GM23338 (cell line): ENCODE measurements at regions not wholly inside any gene's neighbourhood (a gene's known extent, or its start where the extent isn't known, plus 50 kb on each side); places are given as distances from the start of the nearest gene placed in this dataset.

ENCODE experiments used
- ATAC-seq: fragments of 200-7000 bp; cut with Tn5 transposase; 3 replicates; pipeline ENCODE4 v1.9.1; 2020
- DNase-seq: peaks from one replicate; pipeline ENCODE4 v3.0.0-alpha.2; 2015; ENCODE audit warnings: low spot score
- H2AFZ ChIP-seq: fragments of 200-600 bp; sonication (generic); 2 replicates; pipeline ENCODE4 v1.8.0; 2016; ENCODE audit warnings: antibody characterized with exemption, mild to moderate bottlenecking, moderate library complexity
- H3F3A ChIP-seq: fragments of 200-600 bp; sonication (generic); replicated peaks from 2 replicates; pipeline ENCODE4 v1.8.0; 2017; ENCODE audit warnings: antibody characterized with exemption, mixed run types, low read depth
- H3K27ac ChIP-seq: fragments of 200-600 bp; sonication (generic); 2 replicates; pipeline ENCODE4 v1.6.1; 2016; ENCODE audit warnings: low read depth
- H3K27me3 ChIP-seq: fragments of 200-600 bp; sonication (generic); 2 replicates; pipeline ENCODE4 v1.8.0; 2016; ENCODE audit warnings: mild to moderate bottlenecking, mixed run types, moderate library complexity; ENCODE audit not compliant: insufficient read depth
- H3K36me3 ChIP-seq: fragments of 200-600 bp; sonication (generic); 2 replicates; pipeline ENCODE4 v1.8.0; 2016; ENCODE audit warnings: mild to moderate bottlenecking; ENCODE audit not compliant: insufficient read depth
- H3K4me1 ChIP-seq: fragments of 200-600 bp; sonication (generic); 2 replicates; pipeline ENCODE4 v1.8.0; 2016; ENCODE audit warnings: mild to moderate bottlenecking, moderate library complexity; ENCODE audit not compliant: insufficient read depth
- H3K4me2 ChIP-seq: fragments of 200-600 bp; sonication (generic); 2 replicates; pipeline ENCODE4 v1.7.1; 2017; ENCODE audit warnings: mixed run types
- H3K4me3 ChIP-seq: fragments of 200-600 bp; sonication (generic); 2 replicates; pipeline ENCODE4 v1.6.1; 2016; ENCODE audit warnings: mixed run types
- H3K79me2 ChIP-seq: fragments of 200-600 bp; sonication (generic); replicated peaks from 2 replicates; pipeline ENCODE4 v1.8.0; 2017; ENCODE audit warnings: mild to moderate bottlenecking; ENCODE audit not compliant: insufficient read depth
- H3K9me2 ChIP-seq: fragments of 200-600 bp; sonication (generic); 2 replicates; pipeline ENCODE4 v1.8.0; 2017; ENCODE audit not compliant: insufficient read depth
- H4K20me1 ChIP-seq: fragments of 200-600 bp; sonication (generic); replicated peaks from 2 replicates; pipeline ENCODE4 v1.8.0; 2017; ENCODE audit warnings: mild to moderate bottlenecking; ENCODE audit not compliant: insufficient read depth
- H3K27ac Mint-ChIP-seq: 2 replicates; pipeline ENCODE4 v1.8.0; 2020; ENCODE audit warnings: inconsistent platforms, mild to moderate bottlenecking, moderate library complexity, mixed read lengths
- H3K27me3 Mint-ChIP-seq: 3 replicates; pipeline ENCODE4 v1.8.0; 2022; ENCODE audit warnings: low read depth, mild to moderate bottlenecking, moderate library complexity, mixed read lengths, inconsistent platforms; ENCODE audit not compliant: insufficient read depth, poor library complexity
- H3K36me3 Mint-ChIP-seq: 3 replicates; pipeline ENCODE4 v1.8.0; 2021; ENCODE audit warnings: low read depth, mild to moderate bottlenecking, inconsistent platforms, moderate library complexity, mixed read lengths
- H3K4me1 Mint-ChIP-seq: 3 replicates; pipeline ENCODE4 v1.8.0; 2020; ENCODE audit warnings: mild to moderate bottlenecking, inconsistent platforms, mixed read lengths
- H3K4me3 Mint-ChIP-seq: 3 replicates; pipeline ENCODE4 v1.8.0; 2021; ENCODE audit warnings: moderate library complexity, mild to moderate bottlenecking, inconsistent platforms, mixed read lengths
- H3K9me3 Mint-ChIP-seq: 3 replicates; pipeline ENCODE4 v1.8.0; 2020; ENCODE audit warnings: moderate library complexity, mild to moderate bottlenecking, inconsistent platforms, mixed read lengths
- EZH2phosphoT487 ChIP-seq: fragments of 200-600 bp; sonication (generic); IDR thresholded peaks from one replicate; pipeline ENCODE4 v1.8.1; 2018; ENCODE audit warnings: antibody characterized with exemption; ENCODE audit not compliant: unreplicated experiment
- JUNB ChIP-seq: IDR thresholded peaks from one replicate; pipeline ENCODE4 v1.6.1; 2016; ENCODE audit warnings: antibody characterized with exemption; ENCODE audit not compliant: unreplicated experiment
- NANOG ChIP-seq: IDR thresholded peaks from 2 replicates; pipeline ENCODE4 v1.6.1; 2016; ENCODE audit warnings: antibody characterized with exemption, borderline replicate concordance
- POLR2AphosphoS5 ChIP-seq: IDR thresholded peaks from 2 replicates; pipeline ENCODE4 v1.6.1; 2016; ENCODE audit warnings: antibody characterized with exemption, low read depth
- STAT1 ChIP-seq: IDR thresholded peaks from one replicate; pipeline ENCODE4 v1.6.1; 2016; ENCODE audit warnings: antibody characterized with exemption; ENCODE audit not compliant: unreplicated experiment
- ZNF331 ChIP-seq: fragments of 250-450 bp; sonication (Bioruptor Pico); IDR thresholded peaks from 2 replicates; pipeline ENCODE4 v1.5.0; 2020; ENCODE audit warnings: low read depth, mild to moderate bottlenecking, moderate library complexity
- TF ChIP-seq, protein P1 (sequence below), 2 experiments: fragments of 200-600 bp in 1 of 2; sonication (generic) in 1 of 2; conservative IDR thresholded peaks; 2 replicates each; pipeline versions ENCODE4 v1.5.1 to v1.6.1; 2016 to 2017; ENCODE audit warnings: antibody characterized with exemption in 2 of 2, low read depth in 2 of 2, mild to moderate bottlenecking in 2 of 2, moderate library complexity in 1 of 2
- TF ChIP-seq, protein P2 (sequence below): IDR thresholded peaks from 2 replicates; pipeline ENCODE4 v1.6.1; 2016; ENCODE audit warnings: antibody characterized with exemption
- TF ChIP-seq, protein P3 (sequence below): IDR thresholded peaks from one replicate; pipeline ENCODE4 v1.6.1; 2018; ENCODE audit warnings: antibody characterized with exemption; ENCODE audit not compliant: unreplicated experiment
- TF ChIP-seq, protein P4 (sequence below): fragments of 250-450 bp; sonication (Bioruptor Pico); IDR thresholded peaks from 2 replicates; pipeline ENCODE4 v1.5.0; 2020; ENCODE audit warnings: mild to moderate bottlenecking, moderate library complexity

DNA sequence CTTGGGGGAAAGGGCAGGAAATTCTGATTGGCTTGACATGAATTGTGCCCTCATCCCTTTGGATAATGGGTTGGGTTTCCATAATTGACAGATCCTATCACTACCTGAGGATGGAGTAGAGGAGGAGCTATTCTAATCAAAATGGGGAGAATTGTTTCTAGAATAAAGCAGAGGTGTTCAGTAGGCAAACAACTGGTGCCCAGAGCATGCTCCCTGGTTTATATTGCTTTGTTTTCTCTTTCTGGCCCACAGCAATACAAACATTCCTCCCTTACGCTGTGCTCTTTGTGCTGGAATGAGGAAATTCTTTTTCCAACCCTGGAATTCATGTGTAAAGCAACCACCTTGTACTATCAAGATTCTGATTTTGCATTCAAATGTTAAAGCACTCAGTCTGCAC lies 147.4 kb downstream of the RASSF9 start (continued):
- TF ChIP-seq, protein P1, sequence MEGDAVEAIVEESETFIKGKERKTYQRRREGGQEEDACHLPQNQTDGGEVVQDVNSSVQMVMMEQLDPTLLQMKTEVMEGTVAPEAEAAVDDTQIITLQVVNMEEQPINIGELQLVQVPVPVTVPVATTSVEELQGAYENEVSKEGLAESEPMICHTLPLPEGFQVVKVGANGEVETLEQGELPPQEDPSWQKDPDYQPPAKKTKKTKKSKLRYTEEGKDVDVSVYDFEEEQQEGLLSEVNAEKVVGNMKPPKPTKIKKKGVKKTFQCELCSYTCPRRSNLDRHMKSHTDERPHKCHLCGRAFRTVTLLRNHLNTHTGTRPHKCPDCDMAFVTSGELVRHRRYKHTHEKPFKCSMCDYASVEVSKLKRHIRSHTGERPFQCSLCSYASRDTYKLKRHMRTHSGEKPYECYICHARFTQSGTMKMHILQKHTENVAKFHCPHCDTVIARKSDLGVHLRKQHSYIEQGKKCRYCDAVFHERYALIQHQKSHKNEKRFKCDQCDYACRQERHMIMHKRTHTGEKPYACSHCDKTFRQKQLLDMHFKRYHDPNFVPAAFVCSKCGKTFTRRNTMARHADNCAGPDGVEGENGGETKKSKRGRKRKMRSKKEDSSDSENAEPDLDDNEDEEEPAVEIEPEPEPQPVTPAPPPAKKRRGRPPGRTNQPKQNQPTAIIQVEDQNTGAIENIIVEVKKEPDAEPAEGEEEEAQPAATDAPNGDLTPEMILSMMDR (conservative IDR thresholded peaks at IDR 0.05; ENCODE audit: low read depth in 2 of 2): no peak
- TF ChIP-seq, protein P2, sequence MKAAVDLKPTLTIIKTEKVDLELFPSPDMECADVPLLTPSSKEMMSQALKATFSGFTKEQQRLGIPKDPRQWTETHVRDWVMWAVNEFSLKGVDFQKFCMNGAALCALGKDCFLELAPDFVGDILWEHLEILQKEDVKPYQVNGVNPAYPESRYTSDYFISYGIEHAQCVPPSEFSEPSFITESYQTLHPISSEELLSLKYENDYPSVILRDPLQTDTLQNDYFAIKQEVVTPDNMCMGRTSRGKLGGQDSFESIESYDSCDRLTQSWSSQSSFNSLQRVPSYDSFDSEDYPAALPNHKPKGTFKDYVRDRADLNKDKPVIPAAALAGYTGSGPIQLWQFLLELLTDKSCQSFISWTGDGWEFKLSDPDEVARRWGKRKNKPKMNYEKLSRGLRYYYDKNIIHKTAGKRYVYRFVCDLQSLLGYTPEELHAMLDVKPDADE: no peak
- TF ChIP-seq NANOG (no peak), JUNB (no peak), POLR2AphosphoS5 (no peak)

DNA sequence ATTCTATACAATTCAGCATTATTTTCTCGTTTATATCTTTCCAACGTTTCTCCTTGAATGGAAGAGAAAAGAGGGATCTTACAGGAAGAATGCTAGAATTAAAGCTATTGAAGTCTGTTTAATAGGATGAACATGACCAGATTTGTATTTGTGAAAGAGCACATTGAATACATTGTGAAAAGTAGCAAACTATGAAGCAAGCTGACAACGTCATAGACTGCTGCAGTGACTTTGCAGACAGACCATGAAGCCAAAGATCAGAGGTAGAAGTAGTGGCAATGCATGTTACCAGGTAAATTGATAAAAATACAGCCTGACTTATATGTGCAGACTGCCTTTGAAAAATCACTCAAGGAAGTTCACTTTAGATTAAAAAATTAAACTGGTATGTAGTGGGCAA lies 146.1 kb downstream of the RASSF9 start:
- Mint-ChIP-seq H3K36me3 (no peaks in the 10 kb centered on the region), H3K9me3 (no peaks in the 10 kb centered on the region; the same call in 2 of the 3 replicates), H3K4me3 (no peak overlapping the region), H3K27ac (no peak overlapping the region), H3K4me1 (peaks cover 13% of the 10 kb centered on the region), H3K27me3 (no peaks in the 10 kb centered on the region)
- Histone ChIP-seq H3K36me3 (no peaks in the 10 kb centered on the region), H3K79me2 (no peaks in the 10 kb centered on the region), H3K27me3 (no peaks in the 10 kb centered on the region), H2AFZ (no peak overlapping the region), H4K20me1 (no peaks in the 10 kb centered on the region), H3K4me3 (no peak overlapping the region), H3F3A (no peaks in the 10 kb centered on the region), H3K27ac (no peak overlapping the region), H3K4me1 (peaks cover 16% of the 10 kb centered on the region), H3K9me2 (no peaks in the 10 kb centered on the region), H3K4me2 (no peak overlapping the region)
- DNase-seq (no peak), ATAC-seq (no peak)
- TF ChIP-seq, protein P3, sequence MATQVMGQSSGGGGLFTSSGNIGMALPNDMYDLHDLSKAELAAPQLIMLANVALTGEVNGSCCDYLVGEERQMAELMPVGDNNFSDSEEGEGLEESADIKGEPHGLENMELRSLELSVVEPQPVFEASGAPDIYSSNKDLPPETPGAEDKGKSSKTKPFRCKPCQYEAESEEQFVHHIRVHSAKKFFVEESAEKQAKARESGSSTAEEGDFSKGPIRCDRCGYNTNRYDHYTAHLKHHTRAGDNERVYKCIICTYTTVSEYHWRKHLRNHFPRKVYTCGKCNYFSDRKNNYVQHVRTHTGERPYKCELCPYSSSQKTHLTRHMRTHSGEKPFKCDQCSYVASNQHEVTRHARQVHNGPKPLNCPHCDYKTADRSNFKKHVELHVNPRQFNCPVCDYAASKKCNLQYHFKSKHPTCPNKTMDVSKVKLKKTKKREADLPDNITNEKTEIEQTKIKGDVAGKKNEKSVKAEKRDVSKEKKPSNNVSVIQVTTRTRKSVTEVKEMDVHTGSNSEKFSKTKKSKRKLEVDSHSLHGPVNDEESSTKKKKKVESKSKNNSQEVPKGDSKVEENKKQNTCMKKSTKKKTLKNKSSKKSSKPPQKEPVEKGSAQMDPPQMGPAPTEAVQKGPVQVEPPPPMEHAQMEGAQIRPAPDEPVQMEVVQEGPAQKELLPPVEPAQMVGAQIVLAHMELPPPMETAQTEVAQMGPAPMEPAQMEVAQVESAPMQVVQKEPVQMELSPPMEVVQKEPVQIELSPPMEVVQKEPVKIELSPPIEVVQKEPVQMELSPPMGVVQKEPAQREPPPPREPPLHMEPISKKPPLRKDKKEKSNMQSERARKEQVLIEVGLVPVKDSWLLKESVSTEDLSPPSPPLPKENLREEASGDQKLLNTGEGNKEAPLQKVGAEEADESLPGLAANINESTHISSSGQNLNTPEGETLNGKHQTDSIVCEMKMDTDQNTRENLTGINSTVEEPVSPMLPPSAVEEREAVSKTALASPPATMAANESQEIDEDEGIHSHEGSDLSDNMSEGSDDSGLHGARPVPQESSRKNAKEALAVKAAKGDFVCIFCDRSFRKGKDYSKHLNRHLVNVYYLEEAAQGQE: no peak
- no peak for TF ChIP-seq NANOG
- TF ChIP-seq, protein P2: no peak
- TF ChIP-seq, protein P4, sequence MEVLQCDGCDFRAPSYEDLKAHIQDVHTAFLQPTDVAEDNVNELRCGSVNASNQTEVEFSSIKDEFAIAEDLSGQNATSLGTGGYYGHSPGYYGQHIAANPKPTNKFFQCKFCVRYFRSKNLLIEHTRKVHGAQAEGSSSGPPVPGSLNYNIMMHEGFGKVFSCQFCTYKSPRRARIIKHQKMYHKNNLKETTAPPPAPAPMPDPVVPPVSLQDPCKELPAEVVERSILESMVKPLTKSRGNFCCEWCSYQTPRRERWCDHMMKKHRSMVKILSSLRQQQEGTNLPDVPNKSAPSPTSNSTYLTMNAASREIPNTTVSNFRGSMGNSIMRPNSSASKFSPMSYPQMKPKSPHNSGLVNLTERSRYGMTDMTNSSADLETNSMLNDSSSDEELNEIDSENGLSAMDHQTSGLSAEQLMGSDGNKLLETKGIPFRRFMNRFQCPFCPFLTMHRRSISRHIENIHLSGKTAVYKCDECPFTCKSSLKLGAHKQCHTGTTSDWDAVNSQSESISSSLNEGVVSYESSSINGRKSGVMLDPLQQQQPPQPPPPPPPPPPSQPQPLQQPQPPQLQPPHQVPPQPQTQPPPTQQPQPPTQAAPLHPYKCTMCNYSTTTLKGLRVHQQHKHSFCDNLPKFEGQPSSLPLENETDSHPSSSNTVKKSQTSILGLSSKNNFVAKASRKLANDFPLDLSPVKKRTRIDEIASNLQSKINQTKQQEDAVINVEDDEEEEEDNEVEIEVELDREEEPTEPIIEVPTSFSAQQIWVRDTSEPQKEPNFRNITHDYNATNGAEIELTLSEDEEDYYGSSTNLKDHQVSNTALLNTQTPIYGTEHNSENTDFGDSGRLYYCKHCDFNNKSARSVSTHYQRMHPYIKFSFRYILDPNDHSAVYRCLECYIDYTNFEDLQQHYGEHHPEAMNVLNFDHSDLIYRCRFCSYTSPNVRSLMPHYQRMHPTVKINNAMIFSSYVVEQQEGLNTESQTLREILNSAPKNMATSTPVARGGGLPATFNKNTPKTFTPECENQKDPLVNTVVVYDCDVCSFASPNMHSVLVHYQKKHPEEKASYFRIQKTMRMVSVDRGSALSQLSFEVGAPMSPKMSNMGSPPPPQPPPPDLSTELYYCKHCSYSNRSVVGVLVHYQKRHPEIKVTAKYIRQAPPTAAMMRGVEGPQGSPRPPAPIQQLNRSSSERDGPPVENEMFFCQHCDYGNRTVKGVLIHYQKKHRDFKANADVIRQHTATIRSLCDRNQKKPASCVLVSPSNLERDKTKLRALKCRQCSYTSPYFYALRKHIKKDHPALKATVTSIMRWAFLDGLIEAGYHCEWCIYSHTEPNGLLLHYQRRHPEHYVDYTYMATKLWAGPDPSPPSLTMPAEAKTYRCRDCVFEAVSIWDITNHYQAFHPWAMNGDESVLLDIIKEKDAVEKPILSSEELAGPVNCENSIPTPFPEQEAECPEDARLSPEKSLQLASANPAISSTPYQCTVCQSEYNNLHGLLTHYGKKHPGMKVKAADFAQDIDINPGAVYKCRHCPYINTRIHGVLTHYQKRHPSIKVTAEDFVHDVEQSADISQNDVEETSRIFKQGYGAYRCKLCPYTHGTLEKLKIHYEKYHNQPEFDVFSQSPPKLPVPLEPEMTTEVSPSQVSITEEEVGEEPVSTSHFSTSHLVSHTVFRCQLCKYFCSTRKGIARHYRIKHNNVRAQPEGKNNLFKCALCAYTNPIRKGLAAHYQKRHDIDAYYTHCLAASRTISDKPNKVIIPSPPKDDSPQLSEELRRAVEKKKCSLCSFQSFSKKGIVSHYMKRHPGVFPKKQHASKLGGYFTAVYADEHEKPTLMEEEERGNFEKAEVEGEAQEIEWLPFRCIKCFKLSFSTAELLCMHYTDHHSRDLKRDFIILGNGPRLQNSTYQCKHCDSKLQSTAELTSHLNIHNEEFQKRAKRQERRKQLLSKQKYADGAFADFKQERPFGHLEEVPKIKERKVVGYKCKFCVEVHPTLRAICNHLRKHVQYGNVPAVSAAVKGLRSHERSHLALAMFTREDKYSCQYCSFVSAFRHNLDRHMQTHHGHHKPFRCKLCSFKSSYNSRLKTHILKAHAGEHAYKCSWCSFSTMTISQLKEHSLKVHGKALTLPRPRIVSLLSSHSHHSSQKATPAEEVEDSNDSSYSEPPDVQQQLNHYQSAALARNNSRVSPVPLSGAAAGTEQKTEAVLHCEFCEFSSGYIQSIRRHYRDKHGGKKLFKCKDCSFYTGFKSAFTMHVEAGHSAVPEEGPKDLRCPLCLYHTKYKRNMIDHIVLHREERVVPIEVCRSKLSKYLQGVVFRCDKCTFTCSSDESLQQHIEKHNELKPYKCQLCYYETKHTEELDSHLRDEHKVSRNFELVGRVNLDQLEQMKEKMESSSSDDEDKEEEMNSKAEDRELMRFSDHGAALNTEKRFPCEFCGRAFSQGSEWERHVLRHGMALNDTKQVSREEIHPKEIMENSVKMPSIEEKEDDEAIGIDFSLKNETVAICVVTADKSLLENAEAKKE: no peak
- no peak for TF ChIP-seq EZH2phosphoT487
- no peak for TF ChIP-seq JUNB
- no peak for TF ChIP-seq STAT1
- TF ChIP-seq ZNF331 (CRISPR knock-in tag): no peak
- TF ChIP-seq POLR2AphosphoS5: no peak
